ENCODE measurements at regions not wholly inside any gene's neighbourhood (a gene's known extent, or its start where the extent isn't known, plus 50 kb on each side); places are given as distances from the start of the nearest gene placed in this dataset.

DNA sequence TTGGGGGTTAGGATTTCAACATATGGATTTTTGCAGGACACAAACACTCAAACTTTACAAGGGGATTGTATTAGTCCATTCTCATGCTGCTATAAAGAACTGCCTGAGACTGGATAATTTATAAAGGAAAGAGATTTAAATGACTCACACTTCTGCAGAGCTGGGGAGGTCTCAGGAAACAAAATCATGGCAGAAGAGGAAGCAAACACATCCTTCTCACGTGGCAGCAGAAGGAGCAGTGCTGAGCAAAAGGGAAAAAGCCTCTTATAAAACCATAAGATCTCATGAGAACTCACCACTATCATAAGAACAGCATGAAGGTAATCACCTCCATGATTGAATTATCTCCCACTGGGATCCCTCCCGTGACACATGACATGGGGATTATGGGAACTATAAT is 1183.1 kb downstream of the ZPLD1 start:
- no peak for TF ChIP-seq SPI1 (IDR thresholded peaks at IDR 0.05; ENCODE audit: borderline replicate concordance, low read depth)
- TF ChIP-seq POLR2AphosphoS5 (IDR thresholded peaks at IDR 0.05; ENCODE audit: low read depth): no peak
- no peak for TF ChIP-seq GABPA (IDR thresholded peaks at IDR 0.05; ENCODE audit: low read depth)
- TF ChIP-seq, protein P1, sequence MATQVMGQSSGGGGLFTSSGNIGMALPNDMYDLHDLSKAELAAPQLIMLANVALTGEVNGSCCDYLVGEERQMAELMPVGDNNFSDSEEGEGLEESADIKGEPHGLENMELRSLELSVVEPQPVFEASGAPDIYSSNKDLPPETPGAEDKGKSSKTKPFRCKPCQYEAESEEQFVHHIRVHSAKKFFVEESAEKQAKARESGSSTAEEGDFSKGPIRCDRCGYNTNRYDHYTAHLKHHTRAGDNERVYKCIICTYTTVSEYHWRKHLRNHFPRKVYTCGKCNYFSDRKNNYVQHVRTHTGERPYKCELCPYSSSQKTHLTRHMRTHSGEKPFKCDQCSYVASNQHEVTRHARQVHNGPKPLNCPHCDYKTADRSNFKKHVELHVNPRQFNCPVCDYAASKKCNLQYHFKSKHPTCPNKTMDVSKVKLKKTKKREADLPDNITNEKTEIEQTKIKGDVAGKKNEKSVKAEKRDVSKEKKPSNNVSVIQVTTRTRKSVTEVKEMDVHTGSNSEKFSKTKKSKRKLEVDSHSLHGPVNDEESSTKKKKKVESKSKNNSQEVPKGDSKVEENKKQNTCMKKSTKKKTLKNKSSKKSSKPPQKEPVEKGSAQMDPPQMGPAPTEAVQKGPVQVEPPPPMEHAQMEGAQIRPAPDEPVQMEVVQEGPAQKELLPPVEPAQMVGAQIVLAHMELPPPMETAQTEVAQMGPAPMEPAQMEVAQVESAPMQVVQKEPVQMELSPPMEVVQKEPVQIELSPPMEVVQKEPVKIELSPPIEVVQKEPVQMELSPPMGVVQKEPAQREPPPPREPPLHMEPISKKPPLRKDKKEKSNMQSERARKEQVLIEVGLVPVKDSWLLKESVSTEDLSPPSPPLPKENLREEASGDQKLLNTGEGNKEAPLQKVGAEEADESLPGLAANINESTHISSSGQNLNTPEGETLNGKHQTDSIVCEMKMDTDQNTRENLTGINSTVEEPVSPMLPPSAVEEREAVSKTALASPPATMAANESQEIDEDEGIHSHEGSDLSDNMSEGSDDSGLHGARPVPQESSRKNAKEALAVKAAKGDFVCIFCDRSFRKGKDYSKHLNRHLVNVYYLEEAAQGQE (IDR thresholded peaks at IDR 0.05; ENCODE audit: insufficient replicate concordance, low read depth): no peak
- TF ChIP-seq, protein P2, sequence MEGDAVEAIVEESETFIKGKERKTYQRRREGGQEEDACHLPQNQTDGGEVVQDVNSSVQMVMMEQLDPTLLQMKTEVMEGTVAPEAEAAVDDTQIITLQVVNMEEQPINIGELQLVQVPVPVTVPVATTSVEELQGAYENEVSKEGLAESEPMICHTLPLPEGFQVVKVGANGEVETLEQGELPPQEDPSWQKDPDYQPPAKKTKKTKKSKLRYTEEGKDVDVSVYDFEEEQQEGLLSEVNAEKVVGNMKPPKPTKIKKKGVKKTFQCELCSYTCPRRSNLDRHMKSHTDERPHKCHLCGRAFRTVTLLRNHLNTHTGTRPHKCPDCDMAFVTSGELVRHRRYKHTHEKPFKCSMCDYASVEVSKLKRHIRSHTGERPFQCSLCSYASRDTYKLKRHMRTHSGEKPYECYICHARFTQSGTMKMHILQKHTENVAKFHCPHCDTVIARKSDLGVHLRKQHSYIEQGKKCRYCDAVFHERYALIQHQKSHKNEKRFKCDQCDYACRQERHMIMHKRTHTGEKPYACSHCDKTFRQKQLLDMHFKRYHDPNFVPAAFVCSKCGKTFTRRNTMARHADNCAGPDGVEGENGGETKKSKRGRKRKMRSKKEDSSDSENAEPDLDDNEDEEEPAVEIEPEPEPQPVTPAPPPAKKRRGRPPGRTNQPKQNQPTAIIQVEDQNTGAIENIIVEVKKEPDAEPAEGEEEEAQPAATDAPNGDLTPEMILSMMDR (IDR thresholded peaks at IDR 0.05; ENCODE audit: insufficient read depth, low read length): no peak
- Histone ChIP-seq H3K4me3 (replicated peaks; ENCODE audit: insufficient read depth, low read length) (no peak overlapping the region), H3K27ac (replicated peaks) (no peak overlapping the region), H3K27me3 (ENCODE audit: insufficient read depth, poor library complexity, severe bottlenecking) (no peaks in the 10 kb centered on the region)
- no peak for DNase-seq (ENCODE audit: low read depth in 1 of 2, low spot score in 1 of 2)

DNA sequence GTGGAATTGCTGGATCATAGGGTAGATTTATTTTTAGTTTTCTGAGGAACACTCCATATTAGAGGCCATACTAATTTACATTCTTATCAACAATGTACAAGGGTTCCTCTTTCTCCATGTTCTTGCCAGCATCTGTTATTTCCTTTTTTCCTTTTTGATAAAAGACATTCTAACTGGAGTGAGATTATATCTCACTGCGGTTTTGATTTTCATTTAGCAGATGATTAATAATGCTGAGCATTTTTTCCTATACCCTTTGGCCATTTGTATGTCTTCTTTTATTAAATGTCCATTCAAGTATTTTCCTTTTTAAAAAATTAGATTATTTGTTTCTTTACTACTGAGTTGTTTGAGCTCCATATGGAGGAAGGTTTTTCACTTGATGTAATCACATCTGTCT is 1189.5 kb downstream of the ZPLD1 start:
- no peak overlapping the region for H3K27ac ChIP-seq (replicated peaks)
- TF ChIP-seq POLR2AphosphoS5 (IDR thresholded peaks at IDR 0.05; ENCODE audit: low read depth): no peak
- TF ChIP-seq, protein P2 (IDR thresholded peaks at IDR 0.05; ENCODE audit: insufficient read depth, low read length): no peak
- no peak for TF ChIP-seq SPI1 (IDR thresholded peaks at IDR 0.05; ENCODE audit: borderline replicate concordance, low read depth)
- TF ChIP-seq, protein P1 (IDR thresholded peaks at IDR 0.05; ENCODE audit: insufficient replicate concordance, low read depth): no peak
- no peak for DNase-seq (ENCODE audit: low read depth in 1 of 2, low spot score in 1 of 2)
- no peak overlapping the region for H3K4me3 ChIP-seq (replicated peaks; ENCODE audit: insufficient read depth, low read length)
- no peaks in the 10 kb centered on the region for H3K27me3 ChIP-seq (ENCODE audit: insufficient read depth, poor library complexity, severe bottlenecking)

DNA sequence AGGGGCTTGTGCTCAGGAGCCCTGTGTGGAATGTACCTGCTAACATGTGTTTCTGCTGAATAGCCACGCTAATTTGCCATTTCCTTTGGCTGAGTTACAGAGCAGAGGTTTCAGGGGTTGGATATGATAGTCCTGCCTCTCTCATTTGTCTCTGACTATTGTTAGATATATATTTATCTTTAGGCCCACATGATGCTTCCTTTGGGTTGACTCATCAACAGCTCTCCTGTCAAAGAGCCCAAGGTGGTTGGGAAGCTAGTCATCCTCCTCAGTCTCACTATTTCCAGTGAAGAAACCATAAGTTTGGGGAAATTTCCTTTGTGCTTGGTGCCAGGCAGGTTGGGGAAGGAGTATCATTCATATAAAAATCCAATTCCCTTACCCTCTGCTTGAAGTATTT is 1194.6 kb downstream of the ZPLD1 start:
- no peaks in the 10 kb centered on the region for H3K27me3 ChIP-seq (ENCODE audit: insufficient read depth, poor library complexity, severe bottlenecking)
- H3K4me3 ChIP-seq (replicated peaks; ENCODE audit: insufficient read depth, low read length): no peak overlapping the region
- no peak overlapping the region for H3K27ac ChIP-seq (replicated peaks)
- TF ChIP-seq, protein P2 (IDR thresholded peaks at IDR 0.05; ENCODE audit: insufficient read depth, low read length): no peak
- TF ChIP-seq, protein P1 (IDR thresholded peaks at IDR 0.05; ENCODE audit: insufficient replicate concordance, low read depth): no peak
- DNase-seq (ENCODE audit: low read depth in 1 of 2, low spot score in 1 of 2): no peak

Measured in HL-60 (cell line).